ENCODE measurements at regions not wholly inside any gene's neighbourhood (a gene's known extent, or its start where the extent isn't known, plus 50 kb on each side); places are given as distances from the start of the nearest gene placed in this dataset.

DNA sequence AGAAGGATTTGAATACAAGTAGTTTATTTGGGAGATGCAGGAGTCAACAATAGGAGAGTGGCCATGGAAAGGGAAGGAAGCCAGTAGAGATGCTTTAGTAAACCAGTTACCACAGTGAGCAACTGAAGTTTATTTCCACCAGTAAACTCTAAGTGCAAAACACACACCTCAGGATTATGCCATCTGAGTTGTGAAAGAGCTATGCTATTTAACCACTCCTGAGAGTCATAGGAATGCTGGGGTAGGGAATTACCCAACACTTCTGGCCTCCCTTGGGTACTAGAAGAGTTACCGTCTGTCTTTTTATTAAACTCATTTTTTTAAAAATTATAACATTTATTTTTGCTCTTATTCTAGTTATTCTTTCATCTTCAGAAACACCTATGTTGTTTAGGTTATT lies 834.6 kb upstream of the AMOT start:
- TF ChIP-seq, protein P1, sequence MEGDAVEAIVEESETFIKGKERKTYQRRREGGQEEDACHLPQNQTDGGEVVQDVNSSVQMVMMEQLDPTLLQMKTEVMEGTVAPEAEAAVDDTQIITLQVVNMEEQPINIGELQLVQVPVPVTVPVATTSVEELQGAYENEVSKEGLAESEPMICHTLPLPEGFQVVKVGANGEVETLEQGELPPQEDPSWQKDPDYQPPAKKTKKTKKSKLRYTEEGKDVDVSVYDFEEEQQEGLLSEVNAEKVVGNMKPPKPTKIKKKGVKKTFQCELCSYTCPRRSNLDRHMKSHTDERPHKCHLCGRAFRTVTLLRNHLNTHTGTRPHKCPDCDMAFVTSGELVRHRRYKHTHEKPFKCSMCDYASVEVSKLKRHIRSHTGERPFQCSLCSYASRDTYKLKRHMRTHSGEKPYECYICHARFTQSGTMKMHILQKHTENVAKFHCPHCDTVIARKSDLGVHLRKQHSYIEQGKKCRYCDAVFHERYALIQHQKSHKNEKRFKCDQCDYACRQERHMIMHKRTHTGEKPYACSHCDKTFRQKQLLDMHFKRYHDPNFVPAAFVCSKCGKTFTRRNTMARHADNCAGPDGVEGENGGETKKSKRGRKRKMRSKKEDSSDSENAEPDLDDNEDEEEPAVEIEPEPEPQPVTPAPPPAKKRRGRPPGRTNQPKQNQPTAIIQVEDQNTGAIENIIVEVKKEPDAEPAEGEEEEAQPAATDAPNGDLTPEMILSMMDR (conservative IDR thresholded peaks at IDR 0.05; ENCODE audit: low read length), result no peak
- no peak for TF ChIP-seq EZH2phosphoT487 (IDR thresholded peaks at IDR 0.05; ENCODE audit: borderline replicate concordance, low read depth, low read length)

Measured in OCI-LY7 (cell line).